Progenitor cell of endocrine pancreas (in vitro differentiated cells): ENCODE measurements at regions not wholly inside any gene's neighbourhood (a gene's known extent, or its start where the extent isn't known, plus 50 kb on each side); places are given as distances from the start of the nearest gene placed in this dataset.

Experiments
- DNase-seq: peaks from one replicate; pipeline ENCODE4 v3.0.0; 2021; ENCODE audit warnings: low spot score; ENCODE audit not compliant: unreplicated experiment
- H3K27ac Mint-ChIP-seq: 2 replicates; pipeline ENCODE4 v1.8.0; 2021; ENCODE audit warnings: mild to moderate bottlenecking, moderate library complexity, mixed read lengths
- H3K27me3 Mint-ChIP-seq: 2 replicates; pipeline ENCODE4 v1.8.0; 2021; ENCODE audit warnings: mixed read lengths
- H3K36me3 Mint-ChIP-seq: 2 replicates; pipeline ENCODE4 v1.8.0; 2022; ENCODE audit warnings: mixed read lengths; ENCODE audit not compliant: insufficient read depth
- H3K4me1 Mint-ChIP-seq: 2 replicates; pipeline ENCODE4 v1.8.0; 2021; ENCODE audit warnings: low read depth, mixed read lengths
- H3K4me3 Mint-ChIP-seq: 2 replicates; pipeline ENCODE4 v1.8.0; 2021; ENCODE audit warnings: low read depth, mild to moderate bottlenecking, moderate library complexity, mixed read lengths
- H3K9me3 Mint-ChIP-seq: 2 replicates; pipeline ENCODE4 v1.8.0; 2021; ENCODE audit warnings: low read depth, mixed read lengths
- CTCF ChIP-seq: fragments of 200-600 bp; sonication (generic); IDR thresholded peaks from one replicate; pipeline ENCODE4 v1.5.0; 2021; ENCODE audit warnings: antibody characterized with exemption, mild to moderate bottlenecking; ENCODE audit not compliant: unreplicated experiment

GRCh38 chr9:90948156-90948555 lies 146.5 kb downstream of the SYK start:
- no peaks in the 10 kb centered on the region for H3K36me3 Mint-ChIP-seq
- no peaks in the 10 kb centered on the region for H3K27me3 Mint-ChIP-seq
- no peak overlapping the region for H3K4me3 Mint-ChIP-seq
- no peak for DNase-seq
- no peak overlapping the region for H3K27ac Mint-ChIP-seq
- TF ChIP-seq CTCF = no peak
- H3K9me3 Mint-ChIP-seq = no peaks in the 10 kb centered on the region
- no peaks in the 10 kb centered on the region for H3K4me1 Mint-ChIP-seq

- Mint-ChIP-seq H3K27ac (no peak overlapping the region), H3K9me3 (no peaks in the 10 kb centered on the region), H3K36me3 (no peaks in the 10 kb centered on the region), H3K27me3 (peaks cover 5% of the 10 kb centered on the region), H3K4me3 (no peak overlapping the region), H3K4me1 (no peaks in the 10 kb centered on the region)
- DNase-seq = no peak
- no peak for TF ChIP-seq CTCF
Observed at GRCh38 chr9:90950600-90950999, 149.0 kb downstream of the SYK start.

- no peaks in the 10 kb centered on the region for H3K4me1 Mint-ChIP-seq
- no peak for DNase-seq
- no peak overlapping the region for H3K4me3 Mint-ChIP-seq
- H3K27ac Mint-ChIP-seq = no peak overlapping the region
- TF ChIP-seq CTCF = no peak
- H3K27me3 Mint-ChIP-seq = peaks cover 7% of the 10 kb centered on the region
- no peaks in the 10 kb centered on the region for H3K9me3 Mint-ChIP-seq
- H3K36me3 Mint-ChIP-seq = no peaks in the 10 kb centered on the region
Observed at GRCh38 chr9:90953200-90953599, 151.6 kb downstream of the SYK start.

- no peak overlapping the region for H3K27ac Mint-ChIP-seq
- no peak for DNase-seq
- no peaks in the 10 kb centered on the region for H3K9me3 Mint-ChIP-seq
- H3K27me3 Mint-ChIP-seq = peaks cover 7% of the 10 kb centered on the region
- H3K36me3 Mint-ChIP-seq = no peaks in the 10 kb centered on the region
- peak; percentile 22 for TF ChIP-seq CTCF
- no peak overlapping the region for H3K4me3 Mint-ChIP-seq
- H3K4me1 Mint-ChIP-seq = no peaks in the 10 kb centered on the region
Observed at GRCh38 chr9:90953805-90954204, 152.2 kb downstream of the SYK start.

- no peaks in the 10 kb centered on the region for H3K9me3 Mint-ChIP-seq
- H3K4me1 Mint-ChIP-seq = no peaks in the 10 kb centered on the region
- H3K36me3 Mint-ChIP-seq = no peaks in the 10 kb centered on the region
- no peak overlapping the region for H3K4me3 Mint-ChIP-seq
- H3K27ac Mint-ChIP-seq = no peak overlapping the region
- TF ChIP-seq CTCF = no peak
- DNase-seq = no peak
- H3K27me3 Mint-ChIP-seq = peaks cover 7% of the 10 kb centered on the region
Observed at GRCh38 chr9:90956026-90956810, 154.6 kb downstream of the SYK start.
